Astrocyte of the cerebellum (primary cell): ENCODE measurements at regions not wholly inside any gene's neighbourhood (a gene's known extent, or its start where the extent isn't known, plus 50 kb on each side); places are given as distances from the start of the nearest gene placed in this dataset.

Experiments used
- DNase-seq: peaks from one replicate; pipeline ENCODE4 v3.0.0-alpha.2; 2011; ENCODE audit warnings: low read depth
- H3K4me3 ChIP-seq: 2 replicates; pipeline ENCODE4 v1.5.1; 2011; ENCODE audit warnings: mild to moderate bottlenecking, low read depth, low read length, moderate library complexity
- CTCF ChIP-seq: IDR thresholded peaks from 2 replicates; pipeline ENCODE4 v1.5.1; 2012; ENCODE audit warnings: low read length, low read depth, moderate library complexity, mild to moderate bottlenecking; ENCODE audit errors: missing control alignments
- in situ Hi-C: cut with HindIII; loops from 2 replicates; pipeline ENCODE4 v1.10.0; 2017; ENCODE audit warnings: low sequenced_read_pairs

- no peak for DNase-seq
- H3K4me3 ChIP-seq, result no peak overlapping the region
- in situ Hi-C loops, result no loop called here
- TF ChIP-seq CTCF, result no peak
These were observed 900.3 kb upstream of the SORCS1 start for GRCh38 chr10:108064746-108065260.

DNA sequence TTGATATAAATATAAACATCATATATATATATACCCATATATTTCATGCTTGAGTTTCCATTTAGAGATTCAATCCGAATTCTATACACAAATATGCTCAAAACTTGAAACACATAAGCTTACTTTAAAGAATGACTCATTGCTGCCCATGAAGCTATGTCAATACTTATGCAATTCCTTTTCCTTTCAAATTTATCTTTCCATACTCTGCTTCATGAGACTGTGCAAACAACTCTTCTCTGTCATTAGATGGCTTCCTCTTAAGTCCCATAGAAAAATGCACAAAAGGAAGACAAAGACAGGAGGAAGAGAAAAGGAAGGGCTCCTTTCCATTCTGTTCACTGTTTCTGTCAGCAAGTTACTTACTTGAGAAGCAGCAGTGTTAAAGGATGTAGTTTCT is 895.7 kb upstream of the SORCS1 start:
- no peak overlapping the region for H3K4me3 ChIP-seq
- DNase-seq, result no peak
- TF ChIP-seq CTCF, result no peak
- in situ Hi-C loops, result no loop called here

GRCh38 chr10:108055506-108055905 is 891.0 kb upstream of the SORCS1 start:
- in situ Hi-C loops, result no loop called here

DNA sequence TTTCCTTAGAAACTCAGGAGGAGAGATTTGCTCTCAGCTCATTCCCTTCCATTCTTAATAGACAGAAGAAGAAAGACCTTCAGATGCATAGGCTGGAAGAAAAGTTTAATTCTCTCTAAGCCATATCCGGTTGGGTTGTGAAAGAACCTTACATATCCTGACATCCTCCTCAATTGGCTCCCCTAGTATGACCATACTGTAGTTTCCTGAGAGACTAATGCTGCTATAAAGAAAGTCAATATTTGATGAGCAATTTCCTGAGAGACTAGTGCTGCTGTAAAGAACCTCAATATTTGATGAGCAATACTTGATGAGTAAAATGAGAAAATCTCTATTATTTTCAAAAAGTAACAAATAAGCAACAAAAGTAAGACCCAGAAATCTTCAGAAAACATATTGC is 888.5 kb upstream of the SORCS1 start:
- no peak for TF ChIP-seq CTCF
- no peak for DNase-seq
- in situ Hi-C loops, result no loop called here
- no peak overlapping the region for H3K4me3 ChIP-seq

More at GRCh38 chr10:108055506-108055905, 891.0 kb upstream of the SORCS1 start:
- no peak overlapping the region for H3K4me3 ChIP-seq
- no peak for DNase-seq
- TF ChIP-seq CTCF, result no peak

- in situ Hi-C loops, result no loop called here
- DNase-seq, result no peak
- no peak overlapping the region for H3K4me3 ChIP-seq
- no peak for TF ChIP-seq CTCF
These were observed 886.7 kb upstream of the SORCS1 start for GRCh38 chr10:108051218-108051617.

- no peak for TF ChIP-seq CTCF
- no peak overlapping the region for H3K4me3 ChIP-seq
- in situ Hi-C loops, result no loop called here
- no peak for DNase-seq
These were observed 886.1 kb upstream of the SORCS1 start for GRCh38 chr10:108050626-108051025.

DNA sequence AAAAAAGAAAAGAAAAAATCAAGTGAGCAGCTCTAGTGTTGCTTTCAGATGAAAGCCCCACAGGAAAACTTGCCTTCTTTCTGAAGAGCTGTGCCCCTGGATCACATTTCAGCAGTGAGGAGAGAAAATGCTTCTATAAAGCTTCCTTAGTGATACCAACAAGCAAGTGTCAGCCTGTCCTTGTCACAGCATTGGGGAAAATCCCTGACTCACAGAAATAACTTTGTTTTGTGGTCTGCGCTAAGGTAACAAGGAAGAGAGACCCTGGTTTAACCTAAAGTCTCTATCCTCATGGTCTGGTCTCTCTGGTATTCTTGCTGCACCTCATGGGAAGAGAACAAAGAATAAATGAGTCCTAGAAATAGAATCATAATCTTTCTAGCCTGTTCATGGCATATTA is 885.2 kb upstream of the SORCS1 start:
- in situ Hi-C loops, result no loop called here
- no peak for TF ChIP-seq CTCF
- no peak overlapping the region for H3K4me3 ChIP-seq
- no peak for DNase-seq
